NCI-H1694 treated with DMSO at 0.1 percent for 48 hours (cell line): ENCODE measurements at regions not wholly inside any gene's neighbourhood (a gene's known extent, or its start where the extent isn't known, plus 50 kb on each side); places are given as distances from the start of the nearest gene placed in this dataset.
"Not testable (repeated sequence)": the region's sequence is repeated elsewhere in the genome, so short reads cannot be mapped to it uniquely, and the experiment has no call there.

Experiments used
- DNase-seq: peaks from one replicate; lab custom pipeline; 2025; lab: John Stamatoyannopoulos, UW

GRCh38 chrX:80508083-80508482 is 87.8 kb downstream of the TENT5D start:
- DNase-seq, result not testable (repeated sequence)

- no peak for DNase-seq
These were observed 91.9 kb downstream of the TENT5D start for GRCh38 chrX:80511969-80512760.

- no peak for DNase-seq
These were observed 92.7 kb downstream of the TENT5D start for GRCh38 chrX:80512924-80513323.

- DNase-seq, result no peak
These were observed 93.4 kb downstream of the TENT5D start for GRCh38 chrX:80513625-80514024.

- DNase-seq, result no peak
These were observed 116.8 kb downstream of the TENT5D start for GRCh38 chrX:80537096-80537495.

- no peak for DNase-seq
These were observed 130.5 kb downstream of the TENT5D start for GRCh38 chrX:80550722-80551121.

- no peak for DNase-seq
These were observed 135.9 kb downstream of the TENT5D start for GRCh38 chrX:80556148-80556547.

GRCh38 chrX:80572636-80573035 is 152.4 kb downstream of the TENT5D start:
- DNase-seq, result no peak

GRCh38 chrX:80573275-80573674 is 153.0 kb downstream of the TENT5D start:
- DNase-seq, result no peak

GRCh38 chrX:80574486-80575086 is 154.3 kb downstream of the TENT5D start:
- not testable (repeated sequence) for DNase-seq

GRCh38 chrX:80576267-80576666 is 156.0 kb downstream of the TENT5D start:
- no peak for DNase-seq

- no peak for DNase-seq
These were observed 156.7 kb downstream of the TENT5D start for GRCh38 chrX:80576806-80577533.

- peak; percentile 2 for DNase-seq
These were observed 158.4 kb downstream of the TENT5D start for GRCh38 chrX:80578517-80579105.

GRCh38 chrX:80590992-80591391 is 170.7 kb downstream of the TENT5D start:
- not testable (repeated sequence) for DNase-seq

- DNase-seq, result no peak
These were observed 182.0 kb downstream of the TENT5D start for GRCh38 chrX:80602036-80602860.
